IMR-90 (cell line): ENCODE measurements at regions not wholly inside any gene's neighbourhood (a gene's known extent, or its start where the extent isn't known, plus 50 kb on each side); places are given as distances from the start of the nearest gene placed in this dataset.

Source experiments
- ATAC-seq: fragments of 200-7000 bp; cut with Tn5 transposase; 2 replicates; pipeline ENCODE4 v1.9.1; 2020; ENCODE audit warnings: low read depth, mild to moderate bottlenecking, moderate library complexity
- BruUV-seq: library from RNA; stranded (reverse); fragments of 400-500 nt; replicated peaks from 2 replicates; lab custom pipeline; 2021; lab: Mats Ljungman, UMichigan
- CTCF ChIA-PET: fragments of 300-600 bp; formaldehyde crosslinking; extraction: SDS; loops from one replicate; lab custom pipeline; 2021; ENCODE audit warnings: antibody characterized with exemption; lab: Yijun Ruan, JAX
- POLR2A ChIA-PET: fragments of 300-600 bp; sonication (Branson Sonifier 250); formaldehyde crosslinking; loops from one replicate; lab custom pipeline; 2022; ENCODE audit warnings: antibody characterized with exemption; ENCODE audit not compliant: unreplicated experiment; lab: Charles Lee
- DNase-seq: peaks from one replicate; pipeline ENCODE4 v3.0.0; 2013
- H2AFZ ChIP-seq: replicated peaks from 2 replicates; pipeline ENCODE3; 2013; ENCODE audit warnings: low read length, mild to moderate bottlenecking; ENCODE audit not compliant: poor library complexity
- H2AK5ac ChIP-seq: 2 replicates; pipeline ENCODE4 v1.6.1; 2013; ENCODE audit warnings: low read depth, low read length, inconsistent platforms
- H2AK9ac ChIP-seq: replicated peaks from 2 replicates; pipeline ENCODE3; 2013; ENCODE audit warnings: mild to moderate bottlenecking, low read depth, low read length, moderate library complexity; ENCODE audit not compliant: poor library complexity
- H2BK120ac ChIP-seq: 2 replicates; pipeline ENCODE4 v1.6.1; 2013; ENCODE audit warnings: low read depth, low read length, inconsistent platforms
- H2BK15ac ChIP-seq: 3 replicates; pipeline ENCODE4 v1.6.1; 2013; ENCODE audit warnings: low read depth, low read length, inconsistent platforms
- H2BK20ac ChIP-seq: 2 replicates; pipeline ENCODE4 v1.6.1; 2013; ENCODE audit warnings: low read depth, mild to moderate bottlenecking, inconsistent platforms, low read length, moderate library complexity
- H2BK5ac ChIP-seq: 2 replicates; pipeline ENCODE4 v1.6.1; 2013; ENCODE audit warnings: mild to moderate bottlenecking, low read depth, low read length, inconsistent platforms; ENCODE audit not compliant: poor library complexity, severe bottlenecking
- H3K14ac ChIP-seq: replicated peaks from 2 replicates; pipeline ENCODE4 v1.6.1; 2013; ENCODE audit warnings: low read depth, low read length, inconsistent platforms
- H3K18ac ChIP-seq: 2 replicates; pipeline ENCODE4 v1.6.1; 2013; ENCODE audit warnings: low read depth, low read length, control low read depth
- H3K23ac ChIP-seq: 2 replicates; pipeline ENCODE4 v1.6.1; 2013; ENCODE audit warnings: low read depth, low read length, inconsistent platforms
- H3K27ac ChIP-seq: 2 replicates; pipeline ENCODE4 v1.5.1; 2013; ENCODE audit warnings: mild to moderate bottlenecking, control low read depth, low read length; ENCODE audit not compliant: insufficient read depth
- H3K27me3 ChIP-seq: 2 replicates; pipeline ENCODE4 v1.6.1; 2013; ENCODE audit warnings: low read length; ENCODE audit not compliant: control insufficient read depth, insufficient read depth
- H3K36me3 ChIP-seq: 2 replicates; pipeline ENCODE4 v1.6.1; 2013; ENCODE audit warnings: low read length, mixed read lengths; ENCODE audit not compliant: control insufficient read depth, insufficient read depth
- H3K4ac ChIP-seq: 2 replicates; pipeline ENCODE4 v1.6.1; 2013; ENCODE audit warnings: low read depth, low read length, inconsistent platforms
- H3K4me1 ChIP-seq: 2 replicates; pipeline ENCODE4 v1.6.1; 2013; ENCODE audit warnings: low read length, mixed read lengths; ENCODE audit not compliant: control insufficient read depth, insufficient read depth
- H3K4me2 ChIP-seq: 2 replicates; pipeline ENCODE4 v1.6.1; 2013; ENCODE audit warnings: low read depth, mild to moderate bottlenecking, control low read depth, low read length, moderate library complexity
- H3K4me3 ChIP-seq: 2 replicates; pipeline ENCODE4 v1.5.1; 2013; ENCODE audit warnings: low read depth, mild to moderate bottlenecking, control low read depth, low read length, moderate library complexity; ENCODE audit not compliant: insufficient read depth
- H3K56ac ChIP-seq: 2 replicates; pipeline ENCODE4 v1.6.1; 2013; ENCODE audit warnings: low read length, inconsistent platforms; ENCODE audit not compliant: insufficient read depth; ENCODE audit errors: extremely low read depth
- H3K79me1 ChIP-seq, 2 experiments: 2 replicates each; pipeline ENCODE4 v1.6.1; 2013; ENCODE audit warnings: low read length in 2 of 2, inconsistent platforms in 1 of 2, low read depth in 1 of 2
- H3K9ac ChIP-seq: 2 replicates; pipeline ENCODE4 v1.6.1; 2013; ENCODE audit warnings: low read depth, low read length, control low read depth
- H3K9me1 ChIP-seq: 2 replicates; pipeline ENCODE4 v1.6.1; 2013; ENCODE audit warnings: low read length, inconsistent platforms; ENCODE audit not compliant: insufficient read depth
- H3K9me3 ChIP-seq: 2 replicates; pipeline ENCODE4 v1.6.1; 2013; ENCODE audit warnings: low read length; ENCODE audit not compliant: control insufficient read depth, insufficient read depth
- H4K20me1 ChIP-seq: 2 replicates; pipeline ENCODE4 v1.6.1; 2013; ENCODE audit warnings: low read length, inconsistent platforms; ENCODE audit not compliant: insufficient read depth
- H4K5ac ChIP-seq: 2 replicates; pipeline ENCODE4 v1.6.1; 2013; ENCODE audit warnings: mild to moderate bottlenecking, low read depth, low read length, control low read depth
- H4K8ac ChIP-seq, 2 experiments: 2 replicates each; pipeline ENCODE4 v1.6.1; 2013; ENCODE audit warnings: low read depth in 2 of 2, low read length in 2 of 2, control low read depth in 1 of 2, inconsistent platforms in 1 of 2
- H4K91ac ChIP-seq: 2 replicates; pipeline ENCODE4 v1.6.1; 2013; ENCODE audit warnings: low read depth, low read length, inconsistent platforms; ENCODE audit not compliant: insufficient read depth
- CEBPB ChIP-seq: IDR thresholded peaks from 2 replicates; pipeline ENCODE4 v1.6.1; 2012; ENCODE audit warnings: low read depth, low read length, improper control_type of control experiment
- CHD1 ChIP-seq: IDR thresholded peaks from 2 replicates; pipeline ENCODE4 v1.6.1; 2012; ENCODE audit warnings: low read depth, low read length, improper control_type of control experiment
- FOS ChIP-seq: fragments of 150-350 bp; IDR thresholded peaks from 2 replicates; pipeline ENCODE4 v1.6.1; 2016; ENCODE audit warnings: low read depth, low read length
- MXI1 ChIP-seq: IDR thresholded peaks from 2 replicates; pipeline ENCODE4 v1.6.1; 2012; ENCODE audit warnings: low read depth, mild to moderate bottlenecking, low read length, moderate library complexity, borderline replicate concordance
- NFE2L2 ChIP-seq: fragments of 150-350 bp; IDR thresholded peaks from 2 replicates; pipeline ENCODE4 v1.6.1; 2016; ENCODE audit warnings: low read depth, mild to moderate bottlenecking, low read length
- RAD21 ChIP-seq: IDR thresholded peaks from 2 replicates; pipeline ENCODE4 v1.6.1; 2012; ENCODE audit warnings: low read length, improper control_type of control experiment
- RCOR1 ChIP-seq: IDR thresholded peaks from 2 replicates; pipeline ENCODE4 v1.6.1; 2012; ENCODE audit warnings: mild to moderate bottlenecking, low read length, improper control_type of control experiment; ENCODE audit not compliant: insufficient replicate concordance
- SMC3 ChIP-seq: fragments of 150-350 bp; IDR thresholded peaks from 2 replicates; pipeline ENCODE4 v1.6.1; 2016; ENCODE audit warnings: low read depth, mild to moderate bottlenecking, antibody characterized with exemption, low read length, moderate library complexity
- WGBS, 2 experiments: methylation state at CpG; one replicate each; pipeline versions ENCODE4 v1.1.5 to v1.1.7; 2013; ENCODE audit warnings: missing lambda C conversion rate in 2 of 2; ENCODE audit not compliant: insufficient read length in 1 of 2; ENCODE audit errors: extremely low coverage in 2 of 2; 5-methylcytosine and 5-hydroxymethylcytosine counted together
- dilution Hi-C: fragments of 300-500 bp; cut with HindIII; formaldehyde crosslinking; loops from one replicate; pipeline ENCODE4 v1.14.3; 2018; ENCODE audit warnings: low sequenced_read_pairs; ENCODE audit not compliant: unreplicated experiment
- in situ Hi-C: fragments of 300-500 bp; cut with MboI; formaldehyde crosslinking; loops from 3 replicates; pipeline ENCODE4 v1.14.3; 2019; ENCODE audit warnings: low sequenced_read_pairs, inconsistent platforms, mixed read lengths
- intact Hi-C: fragments of 100-400 bp; cut with micrococcal nuclease; formaldehyde crosslinking; loops from 2 replicates; pipeline ENCODE4 v1.10.0; 2022
- TF ChIP-seq, protein P1 (sequence below): conservative IDR thresholded peaks from 2 replicates; pipeline ENCODE4 v1.5.1; 2012; ENCODE audit warnings: mild to moderate bottlenecking, low read depth, low read length, improper control_type of control experiment

DNA sequence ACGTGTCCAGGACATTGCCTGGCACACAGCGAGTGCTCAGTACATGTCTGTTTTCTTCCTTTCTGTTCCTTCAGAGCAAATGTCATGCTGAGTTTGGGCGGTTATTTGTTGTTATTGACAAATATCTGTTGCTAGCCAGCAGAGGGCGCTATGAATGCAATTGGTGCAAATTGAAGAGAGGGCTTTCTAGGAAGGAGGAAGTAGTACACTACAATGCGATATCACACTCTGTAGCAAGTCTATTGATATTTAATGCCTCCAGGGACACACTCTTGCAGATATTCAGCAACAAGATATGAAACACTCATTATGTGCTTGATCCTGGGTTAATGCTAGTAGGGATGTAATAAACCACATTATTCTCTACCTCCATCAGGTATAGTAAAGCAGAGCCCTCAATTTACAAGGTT, 267.3 kb upstream of the SRRM4 start:
- Histone ChIP-seq H3K23ac (no peak overlapping the region), H3K4me2 (no peak overlapping the region), H3K4me3 (no peak overlapping the region), H3K18ac (no peak overlapping the region), H3K36me3 (no peaks in the 10 kb centered on the region), H4K5ac (no peak overlapping the region), H2AFZ (no peak overlapping the region), H3K9ac (no peak overlapping the region), H3K27ac (no peak overlapping the region), H2AK9ac (no peak overlapping the region), H2BK120ac (no peak overlapping the region), H2BK15ac (no peak overlapping the region), H3K56ac (no peak overlapping the region), H2AK5ac (no peak overlapping the region), H4K91ac (no peak overlapping the region), H3K79me1 (no peaks in the 10 kb centered on the region), H3K9me1 (no peaks in the 10 kb centered on the region), H4K20me1 (no peaks in the 10 kb centered on the region), H3K9me3 (peaks cover 14% of the 10 kb centered on the region), H4K8ac (no peak overlapping the region), H3K4me1 (no peaks in the 10 kb centered on the region), H2BK5ac (no peak overlapping the region), H2BK20ac (no peak overlapping the region), H3K27me3 (no peaks in the 10 kb centered on the region), H3K14ac (no peak overlapping the region), H3K4ac (no peak overlapping the region)
- POLR2A ChIA-PET, result no interaction called here
- BruUV-seq, result no TSS peak
- in situ Hi-C loops, result no loop called here
- ATAC-seq, result no peak
- no CpG with 5 or more reads among the region's 5 CpGs for WGBS, 2 experiments
- DNase-seq, result no peak
- intact Hi-C loops, result no loop called here
- CTCF ChIA-PET, result no interaction called here
- no peak for TF ChIP-seq CHD1
- TF ChIP-seq SMC3, result no peak
- no peak for TF ChIP-seq CEBPB
- no peak for TF ChIP-seq MXI1
- TF ChIP-seq, protein P1, sequence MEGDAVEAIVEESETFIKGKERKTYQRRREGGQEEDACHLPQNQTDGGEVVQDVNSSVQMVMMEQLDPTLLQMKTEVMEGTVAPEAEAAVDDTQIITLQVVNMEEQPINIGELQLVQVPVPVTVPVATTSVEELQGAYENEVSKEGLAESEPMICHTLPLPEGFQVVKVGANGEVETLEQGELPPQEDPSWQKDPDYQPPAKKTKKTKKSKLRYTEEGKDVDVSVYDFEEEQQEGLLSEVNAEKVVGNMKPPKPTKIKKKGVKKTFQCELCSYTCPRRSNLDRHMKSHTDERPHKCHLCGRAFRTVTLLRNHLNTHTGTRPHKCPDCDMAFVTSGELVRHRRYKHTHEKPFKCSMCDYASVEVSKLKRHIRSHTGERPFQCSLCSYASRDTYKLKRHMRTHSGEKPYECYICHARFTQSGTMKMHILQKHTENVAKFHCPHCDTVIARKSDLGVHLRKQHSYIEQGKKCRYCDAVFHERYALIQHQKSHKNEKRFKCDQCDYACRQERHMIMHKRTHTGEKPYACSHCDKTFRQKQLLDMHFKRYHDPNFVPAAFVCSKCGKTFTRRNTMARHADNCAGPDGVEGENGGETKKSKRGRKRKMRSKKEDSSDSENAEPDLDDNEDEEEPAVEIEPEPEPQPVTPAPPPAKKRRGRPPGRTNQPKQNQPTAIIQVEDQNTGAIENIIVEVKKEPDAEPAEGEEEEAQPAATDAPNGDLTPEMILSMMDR, result no peak
- TF ChIP-seq NFE2L2, result no peak
- TF ChIP-seq FOS, result no peak
- TF ChIP-seq RAD21, result no peak
- no peak for TF ChIP-seq RCOR1
- dilution Hi-C loops, result no loop called here
